ENCODE measurements at regions not wholly inside any gene's neighbourhood (a gene's known extent, or its start where the extent isn't known, plus 50 kb on each side); places are given as distances from the start of the nearest gene placed in this dataset.
A peak's percentile ranks its signal among the peaks of the same experiment; 100 is the strongest.

GRCh38 chr5:125341436-125341835, 595.0 kb upstream of the ZNF608 start:
- DNase-seq (ENCODE audit: low read depth), result no peak

GRCh38 chr5:125343015-125343414, 596.6 kb upstream of the ZNF608 start:
- peak; percentile 24 for DNase-seq (ENCODE audit: low read depth)
- TF ChIP-seq CTCF (conservative IDR thresholded peaks at IDR 0.05; ENCODE audit: control insufficient read depth, insufficient read depth, low read depth, low read length), result no peak
- no peak overlapping the region for H3K4me3 ChIP-seq (ENCODE audit: control insufficient read depth, low read depth, low read length)

More at GRCh38 chr5:125341436-125341835, 595.0 kb upstream of the ZNF608 start:
- TF ChIP-seq CTCF (conservative IDR thresholded peaks at IDR 0.05; ENCODE audit: control insufficient read depth, insufficient read depth, low read depth, low read length), result no peak
- no peak overlapping the region for H3K4me3 ChIP-seq (ENCODE audit: control insufficient read depth, low read depth, low read length)

GRCh38 chr5:125346316-125346715, 599.9 kb upstream of the ZNF608 start:
- DNase-seq (ENCODE audit: low read depth), result no peak
- TF ChIP-seq CTCF (conservative IDR thresholded peaks at IDR 0.05; ENCODE audit: control insufficient read depth, insufficient read depth, low read depth, low read length), result no peak
- H3K4me3 ChIP-seq (ENCODE audit: control insufficient read depth, low read depth, low read length), result no peak overlapping the region

- peak; percentile 84 for DNase-seq (ENCODE audit: low read depth)
These were observed 601.8 kb upstream of the ZNF608 start for GRCh38 chr5:125348221-125348692.

GRCh38 chr5:125348936-125349831, 602.7 kb upstream of the ZNF608 start:
- TF ChIP-seq CTCF (conservative IDR thresholded peaks at IDR 0.05; ENCODE audit: control insufficient read depth, insufficient read depth, low read depth, low read length), result no peak
- peak; percentile 51 for DNase-seq (ENCODE audit: low read depth)

More at GRCh38 chr5:125348221-125348692, 601.8 kb upstream of the ZNF608 start:
- H3K4me3 ChIP-seq (ENCODE audit: control insufficient read depth, low read depth, low read length), result no peak overlapping the region
- no peak for TF ChIP-seq CTCF (conservative IDR thresholded peaks at IDR 0.05; ENCODE audit: control insufficient read depth, insufficient read depth, low read depth, low read length)

GRCh38 chr5:125357660-125358059, 611.2 kb upstream of the ZNF608 start:
- no peak overlapping the region for H3K4me3 ChIP-seq (ENCODE audit: control insufficient read depth, low read depth, low read length)
- no peak for DNase-seq (ENCODE audit: low read depth)
- TF ChIP-seq CTCF (conservative IDR thresholded peaks at IDR 0.05; ENCODE audit: control insufficient read depth, insufficient read depth, low read depth, low read length), result no peak

More at GRCh38 chr5:125348936-125349831, 602.7 kb upstream of the ZNF608 start:
- H3K4me3 ChIP-seq (ENCODE audit: control insufficient read depth, low read depth, low read length), result no peak overlapping the region

Data from fibroblast of mammary gland (primary cell).